GM12878 (cell line): ENCODE measurements at regions not wholly inside any gene's neighbourhood (a gene's known extent, or its start where the extent isn't known, plus 50 kb on each side); places are given as distances from the start of the nearest gene placed in this dataset.

Experiments used
- ATAC-seq: fragments of 200-7000 bp; cut with Tn5 transposase; 3 replicates; pipeline ENCODE4 v1.9.1; 2020; ENCODE audit warnings: mild to moderate bottlenecking, moderate library complexity
- BruUV-seq: library from RNA; stranded (reverse); fragments of 400-500 nt; replicated peaks from 2 replicates; lab custom pipeline; 2021; lab: Mats Ljungman, UMichigan
- CTCF ChIA-PET: fragments of 300-600 bp; sonication (Branson Sonifier 250); formaldehyde crosslinking; extraction: SDS; loops from one replicate; lab custom pipeline; 2021; ENCODE audit warnings: inconsistent platforms; lab: Yijun Ruan, JAX
- POLR2A ChIA-PET: fragments of 350-600 bp; formaldehyde crosslinking; extraction: SDS; loops from one replicate; lab custom pipeline; 2021; ENCODE audit warnings: inconsistent platforms; lab: Charles Lee
- RAD21 ChIA-PET: fragments of 300-600 bp; sonication (Branson Sonifier 250); formaldehyde crosslinking; loops from one replicate; lab custom pipeline; 2023; ENCODE audit warnings: antibody characterized with exemption; ENCODE audit not compliant: unreplicated experiment; lab: Charles Lee
- SMC1A ChIA-PET: fragments of 300-600 bp; sonication (Branson Sonifier 250); formaldehyde crosslinking; loops from one replicate; lab custom pipeline; 2023; ENCODE audit not compliant: unreplicated experiment, uncharacterized antibody; lab: Charles Lee
- DNase-seq: peaks from one replicate; pipeline ENCODE4 v3.0.0-alpha.2; 2011; ENCODE audit warnings: low read depth, low spot score
- FAIRE-seq: peaks from 3 replicates; lab custom pipeline; 2011; peaks lifted over from hg19 to GRCh38; lab: Jason Lieb, UNC
- H2AFZ ChIP-seq: 2 replicates; pipeline ENCODE4 v1.6.0; 2011; ENCODE audit warnings: low read depth, low read length, control low read depth; ENCODE audit not compliant: control insufficient read depth
- H3K27ac ChIP-seq: 2 replicates; pipeline ENCODE4 v1.5.1; 2011; ENCODE audit warnings: control low read depth; ENCODE audit not compliant: control insufficient read depth, insufficient read depth
- H3K27me3 ChIP-seq, 2 experiments: replicated peaks in 1 of 2; 2 replicates each; pipeline versions ENCODE4 v1.6.0 to v1.6.1; 2011; ENCODE audit warnings: low read length in 1 of 2; ENCODE audit not compliant: control insufficient read depth in 2 of 2, insufficient read depth in 2 of 2
- H3K36me3 ChIP-seq, 2 experiments: 2 replicates each; pipeline ENCODE4 v1.5.1; 2011; ENCODE audit warnings: low read length in 1 of 2; ENCODE audit not compliant: control insufficient read depth in 2 of 2, insufficient read depth in 2 of 2
- H3K4me1 ChIP-seq: 2 replicates; pipeline ENCODE4 v1.6.1; 2011; ENCODE audit warnings: mild to moderate bottlenecking, low read length, moderate library complexity, mixed read lengths; ENCODE audit not compliant: control insufficient read depth, insufficient read depth
- H3K4me2 ChIP-seq: 2 replicates; pipeline ENCODE4 v1.6.0; 2011; ENCODE audit warnings: control low read depth; ENCODE audit not compliant: control insufficient read depth, insufficient read depth
- H3K4me3 ChIP-seq: fragments of 200-600 bp; sonication (generic); 2 replicates; pipeline ENCODE4 v1.5.1; 2016
- H3K79me2 ChIP-seq: 2 replicates; pipeline ENCODE4 v1.6.0; 2011; ENCODE audit warnings: low read length; ENCODE audit not compliant: control insufficient read depth, insufficient read depth
- H3K9ac ChIP-seq: 2 replicates; pipeline ENCODE4 v1.8.0; 2011; ENCODE audit warnings: low read length, control low read depth, mixed read lengths; ENCODE audit not compliant: control insufficient read depth, insufficient read depth
- H3K9me3 ChIP-seq: replicated peaks from 3 replicates; pipeline ENCODE4 v1.5.1; 2011; ENCODE audit warnings: mild to moderate bottlenecking, low read length; ENCODE audit not compliant: control insufficient read depth, insufficient read depth
- H4K20me1 ChIP-seq: 2 replicates; pipeline ENCODE4 v1.6.0; 2011; ENCODE audit not compliant: control insufficient read depth, insufficient read depth
- ATF7 ChIP-seq: fragments of 450-650 bp; IDR thresholded peaks from 2 replicates; pipeline ENCODE4 v1.6.1; 2016; ENCODE audit warnings: low read depth, mild to moderate bottlenecking
- BCL11A ChIP-seq: IDR thresholded peaks from 2 replicates; pipeline ENCODE4 v1.6.1; 2011; ENCODE audit warnings: low read depth, low read length
- CBX3 ChIP-seq: fragments of 200-600 bp; sonication (generic); IDR thresholded peaks from 2 replicates; pipeline ENCODE4 v1.6.1; 2016; ENCODE audit warnings: low read depth, borderline replicate concordance
- FOS ChIP-seq: IDR thresholded peaks from 3 replicates; pipeline ENCODE4 v1.6.1; 2011; ENCODE audit warnings: borderline replicate concordance; ENCODE audit not compliant: insufficient read length; ENCODE audit errors: extremely low read depth
- HCFC1 ChIP-seq: fragments of 150-350 bp; IDR thresholded peaks from 2 replicates; pipeline ENCODE4 v1.6.1; 2014; ENCODE audit warnings: low read length
- RB1 ChIP-seq: fragments of 450-650 bp; formaldehyde crosslinking; IDR thresholded peaks from 2 replicates; pipeline ENCODE4 v1.6.1; 2017; ENCODE audit warnings: mild to moderate bottlenecking, borderline replicate concordance
- SREBF1 ChIP-seq: IDR thresholded peaks from 2 replicates; pipeline ENCODE4 v1.6.1; 2012; ENCODE audit warnings: mild to moderate bottlenecking, low read length
- ZNF384 ChIP-seq: IDR thresholded peaks from 2 replicates; pipeline ENCODE4 v1.6.1; 2012; ENCODE audit warnings: low read depth, mild to moderate bottlenecking, low read length, improper control_type of control experiment, borderline replicate concordance
- WGBS: methylation state at CpG from one replicate; pipeline ENCODE4 v1.1.6; 2016; ENCODE audit warnings: low lambda C conversion rate; ENCODE audit not compliant: insufficient replicate concordance, insufficient coverage; ENCODE audit errors: missing lambda C conversion rate; 5-methylcytosine and 5-hydroxymethylcytosine counted together
- in situ Hi-C: fragments of 300-500 bp; cut with MboI; formaldehyde crosslinking; loops from 9 replicates; pipeline ENCODE4 v1.14.3; 2018; ENCODE audit warnings: mixed read lengths
- intact Hi-C: fragments of 100-400 bp; cut with micrococcal nuclease; formaldehyde crosslinking; loops from one replicate; pipeline ENCODE4 v1.14.2; 2022; ENCODE audit not compliant: unreplicated experiment
- TF ChIP-seq, protein P1 (sequence below): fragments of 450-650 bp; IDR thresholded peaks from 2 replicates; pipeline ENCODE4 v1.6.1; 2017; ENCODE audit warnings: antibody characterized with exemption, mild to moderate bottlenecking, moderate library complexity
- TF ChIP-seq, protein P2 (sequence below): fragments of 150-350 bp; IDR thresholded peaks from 2 replicates; pipeline ENCODE4 v1.6.1; 2016; ENCODE audit warnings: low read depth, low read length
- TF ChIP-seq, protein P3 (sequence below): IDR thresholded peaks from 2 replicates; pipeline ENCODE4 v1.6.1; 2012; ENCODE audit warnings: low read depth, low read length, improper control_type of control experiment
- TF ChIP-seq, protein P4 (sequence below): fragments of 450-650 bp; formaldehyde crosslinking; IDR thresholded peaks from 2 replicates; pipeline ENCODE4 v1.4.0; 2020; ENCODE audit warnings: mild to moderate bottlenecking, moderate library complexity

DNA sequence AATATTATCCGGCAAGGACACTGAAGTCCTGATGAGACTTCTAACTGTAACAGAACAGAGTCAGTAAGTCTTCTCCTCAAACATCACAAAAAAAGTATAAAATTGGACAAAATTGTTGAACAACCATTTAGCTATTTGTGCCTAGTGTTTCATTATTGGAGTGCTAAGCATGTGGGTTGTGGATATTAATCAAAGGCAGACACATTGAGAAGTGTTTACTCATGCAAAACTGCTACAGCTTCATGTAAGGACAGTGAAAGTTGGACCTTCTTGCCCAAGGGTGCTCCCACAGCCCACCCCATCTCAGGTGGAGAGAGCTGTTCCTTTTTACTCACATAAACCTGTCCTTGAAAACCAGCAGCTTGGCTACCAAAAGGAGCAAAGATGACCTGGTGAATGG lies 355.1 kb upstream of the DAB2 start:
- ATAC-seq (no peak), FAIRE-seq (no peak), DNase-seq (no peak)
- RAD21 ChIA-PET: no interaction called here
- intact Hi-C loops: no loop called here
- Histone ChIP-seq H3K9ac (no peak overlapping the region), H3K27ac (no peak overlapping the region), H3K36me3 (no peaks in the 10 kb centered on the region), H3K27me3 (no peaks in the 10 kb centered on the region), H3K4me1 (no peaks in the 10 kb centered on the region), H4K20me1 (no peaks in the 10 kb centered on the region), H3K4me2 (no peak overlapping the region), H3K9me3 (no peaks in the 10 kb centered on the region), H3K79me2 (no peaks in the 10 kb centered on the region), H3K4me3 (no peak overlapping the region), H2AFZ (no peak overlapping the region)
- POLR2A ChIA-PET: no interaction called here
- in situ Hi-C loops: no loop called here
- BruUV-seq: no TSS peak
- 94% methylated on average over 1 of the region's 1 CpG for WGBS
- SMC1A ChIA-PET: no interaction called here
- CTCF ChIA-PET: interaction anchor here (0.7 kb wide), 1 partner anchor 891 kb away, joined by 4 read pairs; no protein-coding TSS in a partner anchor
- TF ChIP-seq, protein P1, sequence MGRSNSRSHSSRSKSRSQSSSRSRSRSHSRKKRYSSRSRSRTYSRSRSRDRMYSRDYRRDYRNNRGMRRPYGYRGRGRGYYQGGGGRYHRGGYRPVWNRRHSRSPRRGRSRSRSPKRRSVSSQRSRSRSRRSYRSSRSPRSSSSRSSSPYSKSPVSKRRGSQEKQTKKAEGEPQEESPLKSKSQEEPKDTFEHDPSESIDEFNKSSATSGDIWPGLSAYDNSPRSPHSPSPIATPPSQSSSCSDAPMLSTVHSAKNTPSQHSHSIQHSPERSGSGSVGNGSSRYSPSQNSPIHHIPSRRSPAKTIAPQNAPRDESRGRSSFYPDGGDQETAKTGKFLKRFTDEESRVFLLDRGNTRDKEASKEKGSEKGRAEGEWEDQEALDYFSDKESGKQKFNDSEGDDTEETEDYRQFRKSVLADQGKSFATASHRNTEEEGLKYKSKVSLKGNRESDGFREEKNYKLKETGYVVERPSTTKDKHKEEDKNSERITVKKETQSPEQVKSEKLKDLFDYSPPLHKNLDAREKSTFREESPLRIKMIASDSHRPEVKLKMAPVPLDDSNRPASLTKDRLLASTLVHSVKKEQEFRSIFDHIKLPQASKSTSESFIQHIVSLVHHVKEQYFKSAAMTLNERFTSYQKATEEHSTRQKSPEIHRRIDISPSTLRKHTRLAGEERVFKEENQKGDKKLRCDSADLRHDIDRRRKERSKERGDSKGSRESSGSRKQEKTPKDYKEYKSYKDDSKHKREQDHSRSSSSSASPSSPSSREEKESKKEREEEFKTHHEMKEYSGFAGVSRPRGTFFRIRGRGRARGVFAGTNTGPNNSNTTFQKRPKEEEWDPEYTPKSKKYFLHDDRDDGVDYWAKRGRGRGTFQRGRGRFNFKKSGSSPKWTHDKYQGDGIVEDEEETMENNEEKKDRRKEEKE: no peak
- TF ChIP-seq CBX3: no peak
- TF ChIP-seq, protein P2, sequence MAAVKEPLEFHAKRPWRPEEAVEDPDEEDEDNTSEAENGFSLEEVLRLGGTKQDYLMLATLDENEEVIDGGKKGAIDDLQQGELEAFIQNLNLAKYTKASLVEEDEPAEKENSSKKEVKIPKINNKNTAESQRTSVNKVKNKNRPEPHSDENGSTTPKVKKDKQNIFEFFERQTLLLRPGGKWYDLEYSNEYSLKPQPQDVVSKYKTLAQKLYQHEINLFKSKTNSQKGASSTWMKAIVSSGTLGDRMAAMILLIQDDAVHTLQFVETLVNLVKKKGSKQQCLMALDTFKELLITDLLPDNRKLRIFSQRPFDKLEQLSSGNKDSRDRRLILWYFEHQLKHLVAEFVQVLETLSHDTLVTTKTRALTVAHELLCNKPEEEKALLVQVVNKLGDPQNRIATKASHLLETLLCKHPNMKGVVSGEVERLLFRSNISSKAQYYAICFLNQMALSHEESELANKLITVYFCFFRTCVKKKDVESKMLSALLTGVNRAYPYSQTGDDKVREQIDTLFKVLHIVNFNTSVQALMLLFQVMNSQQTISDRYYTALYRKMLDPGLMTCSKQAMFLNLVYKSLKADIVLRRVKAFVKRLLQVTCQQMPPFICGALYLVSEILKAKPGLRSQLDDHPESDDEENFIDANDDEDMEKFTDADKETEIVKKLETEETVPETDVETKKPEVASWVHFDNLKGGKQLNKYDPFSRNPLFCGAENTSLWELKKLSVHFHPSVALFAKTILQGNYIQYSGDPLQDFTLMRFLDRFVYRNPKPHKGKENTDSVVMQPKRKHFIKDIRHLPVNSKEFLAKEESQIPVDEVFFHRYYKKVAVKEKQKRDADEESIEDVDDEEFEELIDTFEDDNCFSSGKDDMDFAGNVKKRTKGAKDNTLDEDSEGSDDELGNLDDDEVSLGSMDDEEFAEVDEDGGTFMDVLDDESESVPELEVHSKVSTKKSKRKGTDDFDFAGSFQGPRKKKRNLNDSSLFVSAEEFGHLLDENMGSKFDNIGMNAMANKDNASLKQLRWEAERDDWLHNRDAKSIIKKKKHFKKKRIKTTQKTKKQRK: no peak
- TF ChIP-seq BCL11A: no peak
- TF ChIP-seq, protein P3, sequence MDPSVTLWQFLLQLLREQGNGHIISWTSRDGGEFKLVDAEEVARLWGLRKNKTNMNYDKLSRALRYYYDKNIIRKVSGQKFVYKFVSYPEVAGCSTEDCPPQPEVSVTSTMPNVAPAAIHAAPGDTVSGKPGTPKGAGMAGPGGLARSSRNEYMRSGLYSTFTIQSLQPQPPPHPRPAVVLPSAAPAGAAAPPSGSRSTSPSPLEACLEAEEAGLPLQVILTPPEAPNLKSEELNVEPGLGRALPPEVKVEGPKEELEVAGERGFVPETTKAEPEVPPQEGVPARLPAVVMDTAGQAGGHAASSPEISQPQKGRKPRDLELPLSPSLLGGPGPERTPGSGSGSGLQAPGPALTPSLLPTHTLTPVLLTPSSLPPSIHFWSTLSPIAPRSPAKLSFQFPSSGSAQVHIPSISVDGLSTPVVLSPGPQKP: no peak
- no peak for TF ChIP-seq ATF7
- TF ChIP-seq HCFC1: no peak
- TF ChIP-seq, protein P4, sequence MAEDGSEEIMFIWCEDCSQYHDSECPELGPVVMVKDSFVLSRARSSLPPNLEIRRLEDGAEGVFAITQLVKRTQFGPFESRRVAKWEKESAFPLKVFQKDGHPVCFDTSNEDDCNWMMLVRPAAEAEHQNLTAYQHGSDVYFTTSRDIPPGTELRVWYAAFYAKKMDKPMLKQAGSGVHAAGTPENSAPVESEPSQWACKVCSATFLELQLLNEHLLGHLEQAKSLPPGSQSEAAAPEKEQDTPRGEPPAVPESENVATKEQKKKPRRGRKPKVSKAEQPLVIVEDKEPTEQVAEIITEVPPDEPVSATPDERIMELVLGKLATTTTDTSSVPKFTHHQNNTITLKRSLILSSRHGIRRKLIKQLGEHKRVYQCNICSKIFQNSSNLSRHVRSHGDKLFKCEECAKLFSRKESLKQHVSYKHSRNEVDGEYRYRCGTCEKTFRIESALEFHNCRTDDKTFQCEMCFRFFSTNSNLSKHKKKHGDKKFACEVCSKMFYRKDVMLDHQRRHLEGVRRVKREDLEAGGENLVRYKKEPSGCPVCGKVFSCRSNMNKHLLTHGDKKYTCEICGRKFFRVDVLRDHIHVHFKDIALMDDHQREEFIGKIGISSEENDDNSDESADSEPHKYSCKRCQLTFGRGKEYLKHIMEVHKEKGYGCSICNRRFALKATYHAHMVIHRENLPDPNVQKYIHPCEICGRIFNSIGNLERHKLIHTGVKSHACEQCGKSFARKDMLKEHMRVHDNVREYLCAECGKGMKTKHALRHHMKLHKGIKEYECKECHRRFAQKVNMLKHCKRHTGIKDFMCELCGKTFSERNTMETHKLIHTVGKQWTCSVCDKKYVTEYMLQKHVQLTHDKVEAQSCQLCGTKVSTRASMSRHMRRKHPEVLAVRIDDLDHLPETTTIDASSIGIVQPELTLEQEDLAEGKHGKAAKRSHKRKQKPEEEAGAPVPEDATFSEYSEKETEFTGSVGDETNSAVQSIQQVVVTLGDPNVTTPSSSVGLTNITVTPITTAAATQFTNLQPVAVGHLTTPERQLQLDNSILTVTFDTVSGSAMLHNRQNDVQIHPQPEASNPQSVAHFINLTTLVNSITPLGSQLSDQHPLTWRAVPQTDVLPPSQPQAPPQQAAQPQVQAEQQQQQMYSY (CRISPR knock-in tag): no peak
- TF ChIP-seq FOS: no peak
- no peak for TF ChIP-seq RB1
- no peak for TF ChIP-seq SREBF1
- no peak for TF ChIP-seq ZNF384
